K562 (cell line): ENCODE measurements at regions not wholly inside any gene's neighbourhood (a gene's known extent, or its start where the extent isn't known, plus 50 kb on each side); places are given as distances from the start of the nearest gene placed in this dataset.
A peak's percentile ranks its signal among the peaks of the same experiment; 100 is the strongest.

Experiments used
- BRD4 ChIP-seq: fragments of 200-600 bp; sonication (generic); IDR thresholded peaks from 2 replicates; pipeline ENCODE4 v1.6.1; 2017; ENCODE audit warnings: inconsistent platforms
- BRF2 ChIP-seq: IDR thresholded peaks from 3 replicates; pipeline ENCODE4 v1.6.1; 2011; ENCODE audit warnings: borderline replicate concordance, mild to moderate bottlenecking; ENCODE audit not compliant: insufficient read length, insufficient read depth
- DPF2 ChIP-seq: fragments of 450-650 bp; IDR thresholded peaks from 2 replicates; pipeline ENCODE4 v1.6.1; 2016
- E2F4 ChIP-seq: sonication (generic); formaldehyde crosslinking; IDR thresholded peaks from 2 replicates; pipeline ENCODE4 v1.8.0; 2022; ENCODE audit warnings: mild to moderate bottlenecking, low read depth, missing genetic modification reagents
- GTF2F1 ChIP-seq: IDR thresholded peaks from 2 replicates; pipeline ENCODE4 v1.6.1; 2011; ENCODE audit warnings: low read depth, low read length, improper control_type of control experiment
- KAT7 ChIP-seq: sonication (generic); formaldehyde crosslinking; IDR thresholded peaks from 2 replicates; pipeline ENCODE4 v1.8.0; 2022; ENCODE audit warnings: missing genetic modification reagents, mild to moderate bottlenecking, borderline replicate concordance
- KAT8 ChIP-seq: fragments of 450-650 bp; IDR thresholded peaks from 2 replicates; pipeline ENCODE4 v1.6.1; 2016; ENCODE audit warnings: low read depth, mild to moderate bottlenecking
- LARP7 ChIP-seq: fragments of 450-650 bp; IDR thresholded peaks from 2 replicates; pipeline ENCODE4 v1.6.1; 2016
- MYC ChIP-seq, 2 experiments: fragments of 250-450 bp in 1 of 2; sonication (Bioruptor Pico) in 1 of 2; IDR thresholded peaks; 2 replicates each; pipeline versions ENCODE4 v1.5.1 to v1.6.1; 2012 to 2021; ENCODE audit warnings: low read depth in 2 of 2, borderline replicate concordance in 1 of 2, improper control_type of control experiment in 1 of 2, low read length in 1 of 2, mild to moderate bottlenecking in 1 of 2, moderate library complexity in 1 of 2
- NFE2L1 ChIP-seq: fragments of 450-650 bp; IDR thresholded peaks from 2 replicates; pipeline ENCODE4 v1.6.1; 2016; ENCODE audit warnings: missing genetic modification characterization, low read depth, mild to moderate bottlenecking, missing compliant biosample characterization, moderate library complexity, borderline replicate concordance
- NRF1 ChIP-seq, 2 experiments: fragments of 450-650 bp; IDR thresholded peaks in 1 of 2; conservative IDR thresholded peaks in 1 of 2; 2 replicates each; pipeline ENCODE4 v1.6.1; 2014; ENCODE audit warnings: mild to moderate bottlenecking in 2 of 2
- PHF21A ChIP-seq: fragments of 450-650 bp; IDR thresholded peaks from 2 replicates; pipeline ENCODE4 v1.6.1; 2017; ENCODE audit warnings: low read depth, borderline replicate concordance
- RBM22 ChIP-seq: fragments of 200-400 bp; formaldehyde crosslinking; IDR thresholded peaks from 2 replicates; pipeline ENCODE4 v1.6.1; 2018; ENCODE audit warnings: low read length, low read depth; ENCODE audit not compliant: poor library complexity, severe bottlenecking
- RERE ChIP-seq: sonication (generic); formaldehyde crosslinking; IDR thresholded peaks from 2 replicates; pipeline ENCODE4 v1.8.0; 2023; ENCODE audit warnings: missing genetic modification reagents, mild to moderate bottlenecking, borderline replicate concordance
- SUPT5H ChIP-seq: fragments of 450-650 bp; IDR thresholded peaks from 2 replicates; pipeline ENCODE4 v1.6.1; 2016
- ZEB2 ChIP-seq: fragments of 450-650 bp; IDR thresholded peaks from 2 replicates; pipeline ENCODE4 v1.6.1; 2016
- ZNF239 ChIP-seq: fragments of 250-450 bp; sonication (Bioruptor Pico); IDR thresholded peaks from 2 replicates; pipeline ENCODE4 v1.4.0; 2020; ENCODE audit warnings: mild to moderate bottlenecking
- ZNF561 ChIP-seq: fragments of 450-650 bp; formaldehyde crosslinking; conservative IDR thresholded peaks from 2 replicates; pipeline ENCODE4 v1.4.0; 2020; ENCODE audit warnings: mild to moderate bottlenecking, moderate library complexity
- TF ChIP-seq, protein P1 (sequence below): sonication (generic); IDR thresholded peaks from 2 replicates; pipeline ENCODE4 v1.6.1; 2016

- TF ChIP-seq, protein P1, sequence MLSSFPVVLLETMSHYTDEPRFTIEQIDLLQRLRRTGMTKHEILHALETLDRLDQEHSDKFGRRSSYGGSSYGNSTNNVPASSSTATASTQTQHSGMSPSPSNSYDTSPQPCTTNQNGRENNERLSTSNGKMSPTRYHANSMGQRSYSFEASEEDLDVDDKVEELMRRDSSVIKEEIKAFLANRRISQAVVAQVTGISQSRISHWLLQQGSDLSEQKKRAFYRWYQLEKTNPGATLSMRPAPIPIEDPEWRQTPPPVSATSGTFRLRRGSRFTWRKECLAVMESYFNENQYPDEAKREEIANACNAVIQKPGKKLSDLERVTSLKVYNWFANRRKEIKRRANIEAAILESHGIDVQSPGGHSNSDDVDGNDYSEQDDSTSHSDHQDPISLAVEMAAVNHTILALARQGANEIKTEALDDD, result peak; percentile 66; the same call in 1 of the 2 replicates
- TF ChIP-seq KAT7 (CRISPR knock-in tag) (no peak), ZNF239 (no peak; the same call in 1 of the 2 replicates), BRF2 (no peak), E2F4 (CRISPR knock-in tag) (no peak), SUPT5H (no peak), DPF2 (peak; percentile 78), NRF1 (conservative IDR thresholded peaks at IDR 0.05 in 1 of 2, IDR thresholded peaks at IDR 0.05 in 1 of 2) (peak; percentile 37 to 46), BRD4 (no peak), LARP7 (no peak), KAT8 (no peak), RERE (CRISPR knock-in tag) (no peak), RBM22 (no peak), ZNF561 (CRISPR knock-in tag) (no peak), PHF21A (no peak), MYC (IDR thresholded peaks at IDR 0.05; ENCODE audit: low read depth, low read length) (no peak), MYC (CRISPR knock-in tag; IDR thresholded peaks at IDR 0.05; ENCODE audit: borderline replicate concordance, low read depth) (no peak), NFE2L1 (tag) (no peak), ZEB2 (0 out of 2 replicates have a peak, but pooled peaks have one; percentile 14), GTF2F1 (no peak)
Observed at GRCh38 chr12:92341065-92341668, 195.5 kb upstream of the BTG1 start (continued).
